NAMALWA (cell line): ENCODE measurements at regions not wholly inside any gene's neighbourhood (a gene's known extent, or its start where the extent isn't known, plus 50 kb on each side); places are given as distances from the start of the nearest gene placed in this dataset.
"Not testable (repeated sequence)": the region's sequence is repeated elsewhere in the genome, so short reads cannot be mapped to it uniquely, and the experiment has no call there.

Source experiments
- DNase-seq: peaks from one replicate; pipeline ENCODE4 v3.0.0-alpha.2; 2015; ENCODE audit warnings: low spot score

DNA sequence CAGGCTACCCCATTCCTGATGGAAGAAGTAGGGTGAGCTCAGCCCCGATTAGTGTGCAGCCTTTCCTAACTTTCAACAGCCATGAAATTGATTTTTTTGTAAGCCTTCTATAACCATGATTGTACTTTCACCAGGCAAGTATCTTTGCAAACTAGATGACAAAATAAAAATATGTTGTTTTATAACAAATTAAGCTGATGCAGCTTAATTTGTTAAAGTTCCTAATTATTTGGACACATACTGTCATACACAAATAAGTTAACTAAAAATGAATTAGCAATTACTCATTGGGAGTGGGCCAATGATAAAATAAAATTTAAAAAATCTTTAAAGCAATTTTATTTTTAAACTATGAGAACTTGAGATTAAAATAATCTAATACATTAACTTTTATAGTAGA, 113.1 kb upstream of the FANCL start:
- no peak for DNase-seq

DNA sequence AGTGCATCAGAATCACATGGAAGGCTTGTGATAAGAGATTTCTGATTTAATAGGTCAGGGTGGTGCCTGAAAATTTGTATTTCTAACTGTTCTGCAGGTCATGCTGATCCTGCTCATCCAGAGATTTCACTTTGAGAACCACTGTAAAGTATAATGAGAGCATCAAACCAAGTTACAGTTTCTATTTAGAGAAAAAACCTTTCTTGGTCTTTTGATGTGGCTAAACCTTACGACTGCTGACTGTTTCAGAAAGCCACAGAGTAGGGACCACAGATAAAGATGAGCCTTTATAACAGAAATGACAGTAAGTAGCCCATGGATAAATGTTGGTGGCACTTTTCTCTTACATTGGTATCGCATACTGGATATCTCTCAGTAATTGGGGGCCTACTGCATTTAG, 109.4 kb upstream of the FANCL start:
- DNase-seq, result no peak

DNA sequence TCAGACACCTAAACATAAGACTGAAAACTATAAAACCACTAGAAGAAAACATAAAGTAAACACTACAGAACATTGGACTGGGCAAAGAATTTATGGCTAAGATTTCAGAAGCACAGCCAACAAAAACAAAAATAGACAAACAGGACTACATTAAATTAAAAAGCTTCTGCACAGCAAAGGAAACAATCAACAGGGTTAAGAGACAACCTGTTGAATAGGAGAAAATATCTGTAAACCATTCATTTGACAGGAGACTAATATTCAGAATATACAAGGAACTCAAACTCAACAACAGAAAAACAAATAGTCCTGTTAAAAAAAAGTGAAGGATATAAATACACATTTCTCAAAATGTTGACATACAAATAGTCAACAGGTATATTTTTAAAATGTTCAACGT, 106.7 kb upstream of the FANCL start:
- no peak for DNase-seq

DNA sequence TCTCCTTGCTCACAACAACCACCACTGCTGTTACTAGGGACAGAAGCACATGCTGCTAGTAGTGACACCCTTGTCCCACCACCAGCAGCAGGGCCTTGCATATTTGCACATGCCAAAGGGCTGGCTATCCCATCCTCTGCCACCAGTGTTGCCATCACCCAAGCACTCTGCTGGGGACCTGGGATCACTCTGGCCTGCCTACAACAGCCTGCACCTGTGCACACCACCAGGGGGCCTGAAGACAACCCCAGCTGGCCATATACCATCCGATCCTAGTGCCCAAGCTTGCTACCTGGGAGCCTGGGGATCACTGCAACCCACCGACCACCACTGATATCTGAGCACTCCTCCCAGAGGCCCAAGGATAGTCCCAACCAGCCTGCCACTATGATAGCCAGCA, 99.9 kb upstream of the FANCL start:
- DNase-seq, result no peak

DNA sequence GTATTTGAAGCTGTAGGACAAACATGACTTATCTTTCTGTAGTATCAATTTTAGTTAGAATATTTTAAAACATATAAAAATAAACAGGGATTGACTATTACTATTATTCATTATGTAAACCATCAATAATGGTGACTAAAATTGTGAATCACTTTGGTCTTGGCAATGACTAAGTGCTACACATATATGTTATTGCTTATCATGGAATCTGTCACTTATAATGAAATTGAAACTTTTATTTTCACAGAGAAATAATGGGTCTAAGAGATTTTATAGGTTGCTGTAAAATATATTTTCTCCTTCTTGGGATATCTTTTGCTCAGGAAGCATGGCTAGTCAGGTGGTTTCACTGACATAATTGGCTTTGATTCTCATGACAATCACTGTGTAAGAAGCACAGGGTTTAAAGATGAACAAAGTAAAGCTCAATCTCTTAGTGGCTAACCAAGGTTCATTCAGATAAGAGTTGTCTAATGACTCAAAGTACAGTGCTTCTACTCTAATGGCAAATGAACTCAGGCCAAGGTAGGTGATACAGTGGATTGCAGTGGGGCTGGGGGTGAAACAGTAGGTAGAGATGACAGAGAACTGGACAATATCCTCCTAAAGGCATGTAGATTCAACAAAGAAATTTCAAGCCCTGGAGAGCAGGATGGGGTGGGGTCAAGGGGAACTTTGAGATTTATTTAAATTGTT, 98.6 kb upstream of the FANCL start:
- DNase-seq, result no peak

DNA sequence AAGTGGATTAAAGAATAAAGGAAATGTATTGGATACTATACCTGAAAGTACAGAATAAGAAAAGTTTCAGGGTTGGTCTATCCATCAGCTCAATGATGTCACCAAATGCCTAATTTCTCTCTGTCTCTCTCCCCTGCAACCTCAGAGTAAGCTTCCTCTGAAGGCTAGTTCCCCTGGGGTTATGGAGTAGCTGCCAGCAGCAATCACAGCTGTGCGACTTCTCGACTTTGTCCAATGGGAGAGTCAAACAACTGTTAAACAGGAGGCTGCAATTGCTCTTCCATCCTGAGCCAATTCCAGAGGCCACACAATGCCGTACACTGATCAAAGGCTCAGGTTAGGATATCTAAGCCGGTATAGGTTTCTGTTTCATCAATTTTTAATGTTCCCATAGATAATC, 95.3 kb upstream of the FANCL start:
- no peak for DNase-seq

DNA sequence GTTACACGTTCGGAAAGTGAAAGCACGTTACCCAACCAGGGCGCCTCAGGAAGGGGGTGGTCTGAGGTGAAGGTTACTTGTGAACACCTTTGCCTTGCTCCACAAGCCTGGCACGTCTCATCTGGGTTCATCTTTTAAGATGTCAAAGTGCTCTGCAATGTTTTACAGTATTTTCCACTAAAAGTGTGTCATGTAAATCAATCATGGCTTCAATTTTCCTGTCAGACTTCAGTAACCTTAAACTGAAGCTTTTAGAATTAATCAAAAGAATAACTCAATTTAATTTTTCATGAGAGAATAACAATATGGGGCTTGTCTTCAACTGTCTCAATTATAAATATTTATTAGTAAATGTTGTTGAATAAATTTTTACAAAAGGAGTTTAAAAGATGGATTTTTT, 93.3 kb upstream of the FANCL start:
- no peak for DNase-seq

DNA sequence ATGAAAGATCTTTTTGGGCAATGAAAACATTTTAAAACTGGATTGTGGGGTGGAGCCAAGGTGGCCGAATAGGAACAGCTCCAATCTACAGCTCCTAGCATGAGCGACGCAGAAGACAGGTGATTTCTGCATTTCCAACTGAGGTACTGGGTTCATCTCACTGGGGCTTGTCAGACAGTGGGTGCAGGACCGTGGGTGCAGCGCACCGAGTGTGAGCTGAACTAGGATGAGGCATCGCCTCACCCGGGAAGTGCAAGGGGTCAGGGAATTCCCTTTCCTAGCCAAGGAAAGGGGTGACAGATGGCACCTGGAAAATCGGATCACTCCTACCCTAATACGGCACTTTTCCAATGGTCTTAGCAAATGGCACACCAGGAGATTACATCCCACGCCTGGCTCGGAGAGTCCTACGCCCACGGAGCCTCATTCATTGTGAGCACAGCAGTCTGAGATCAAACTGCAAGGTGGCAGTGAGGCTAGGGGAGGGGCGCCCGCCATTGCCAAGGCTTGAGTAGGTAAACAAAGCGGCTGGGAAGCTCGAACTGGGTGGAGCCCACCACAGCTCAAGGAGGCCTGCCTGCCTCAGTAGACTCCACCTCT, 84.3 kb upstream of the FANCL start:
- DNase-seq, result not testable (repeated sequence)

DNA sequence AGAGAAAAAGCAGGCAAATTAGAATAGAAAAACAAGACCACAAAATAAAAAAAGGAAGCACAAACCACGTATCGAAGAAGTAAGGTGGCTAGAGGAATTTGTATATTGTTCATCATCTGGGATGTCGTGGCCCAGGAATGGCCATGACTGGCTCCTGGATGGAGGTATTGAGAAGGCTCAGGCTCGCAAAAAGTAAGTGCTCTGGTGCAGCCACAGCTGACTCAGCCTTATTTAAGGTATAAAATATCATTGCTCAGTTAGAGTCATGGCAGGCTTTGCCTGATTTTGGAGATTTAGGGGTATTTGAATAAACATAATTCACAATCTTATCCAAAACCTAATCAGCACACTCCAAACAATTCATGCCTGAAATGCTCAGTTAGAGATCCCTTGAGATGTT, 78.4 kb upstream of the FANCL start:
- no peak for DNase-seq

DNA sequence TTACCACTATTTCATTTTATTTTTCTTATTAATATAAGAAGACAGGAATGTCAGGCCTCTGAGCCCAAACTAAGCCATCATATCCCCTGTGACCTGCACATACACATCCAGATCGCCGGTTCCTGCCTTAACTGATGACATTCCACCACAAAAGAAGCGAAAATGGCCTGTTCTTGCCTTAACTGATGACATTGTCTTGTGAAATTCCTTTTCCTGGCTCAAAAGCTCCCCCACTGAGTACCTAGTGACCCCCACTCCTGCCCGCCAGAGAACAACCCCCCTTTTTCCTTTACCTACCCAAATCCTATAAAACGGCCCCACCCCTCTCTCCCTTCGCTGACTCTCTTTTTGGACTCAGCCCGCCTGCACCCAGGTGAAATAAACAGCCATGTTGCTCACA, 77.8 kb upstream of the FANCL start:
- DNase-seq, result not testable (repeated sequence)

DNA sequence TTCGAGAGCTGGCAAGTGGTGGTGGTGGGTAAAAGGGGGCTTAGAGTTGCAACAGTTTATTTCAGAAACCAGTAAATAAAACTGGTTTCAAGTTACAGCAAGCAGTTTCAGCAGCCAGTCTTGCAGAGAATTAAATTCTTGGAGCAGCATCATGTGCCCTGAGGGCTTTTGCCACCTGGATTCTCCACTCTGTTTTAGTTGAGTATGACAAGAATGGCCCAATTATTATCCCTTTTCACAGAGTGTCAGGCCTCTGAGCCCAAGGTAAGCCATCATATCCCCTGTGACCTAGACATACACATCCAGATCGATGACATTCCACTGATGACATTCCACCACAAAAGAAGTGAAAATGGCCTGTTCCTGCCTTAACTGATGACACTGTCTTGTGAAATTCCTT, 72.8 kb upstream of the FANCL start:
- DNase-seq, result no peak

DNA sequence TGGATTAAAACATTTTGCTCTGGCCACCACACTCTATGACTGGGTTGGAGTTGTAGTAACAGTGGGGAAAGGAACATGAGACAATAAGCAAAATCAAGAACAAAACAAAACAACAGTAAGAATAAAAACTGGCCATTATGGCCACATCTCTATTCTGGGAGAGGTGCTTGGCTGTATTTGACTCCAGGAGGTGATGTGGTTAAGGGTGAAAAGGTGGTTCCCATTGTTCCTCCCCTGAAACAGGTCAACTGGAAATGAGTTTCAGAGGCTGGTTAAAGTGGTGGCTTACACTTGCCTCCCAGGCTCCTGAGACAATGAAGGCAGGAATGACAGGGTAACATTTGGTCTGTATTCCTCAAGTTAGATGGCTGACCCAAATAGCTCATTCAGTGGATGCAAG, 67.3 kb upstream of the FANCL start:
- no peak for DNase-seq

DNA sequence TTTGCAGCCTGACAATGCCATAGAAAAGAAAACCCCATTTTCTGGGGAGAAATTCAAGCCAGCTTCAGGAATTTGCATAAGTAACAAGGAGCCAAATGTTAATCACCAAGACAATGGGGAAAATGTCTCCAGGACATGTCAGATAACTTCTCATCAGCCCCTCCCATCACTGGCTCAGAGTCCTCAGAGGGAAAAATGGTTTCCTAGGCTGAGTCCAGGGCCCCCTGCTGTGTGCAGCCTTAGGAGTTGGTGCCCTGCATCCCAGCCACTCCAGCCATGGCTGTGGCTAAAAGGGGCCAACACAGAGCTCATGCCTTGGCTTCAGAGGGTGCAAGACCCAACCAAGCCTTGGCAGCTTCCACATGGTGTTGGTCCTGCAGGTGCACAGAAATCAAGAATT, 63.7 kb upstream of the FANCL start:
- DNase-seq, result no peak

DNA sequence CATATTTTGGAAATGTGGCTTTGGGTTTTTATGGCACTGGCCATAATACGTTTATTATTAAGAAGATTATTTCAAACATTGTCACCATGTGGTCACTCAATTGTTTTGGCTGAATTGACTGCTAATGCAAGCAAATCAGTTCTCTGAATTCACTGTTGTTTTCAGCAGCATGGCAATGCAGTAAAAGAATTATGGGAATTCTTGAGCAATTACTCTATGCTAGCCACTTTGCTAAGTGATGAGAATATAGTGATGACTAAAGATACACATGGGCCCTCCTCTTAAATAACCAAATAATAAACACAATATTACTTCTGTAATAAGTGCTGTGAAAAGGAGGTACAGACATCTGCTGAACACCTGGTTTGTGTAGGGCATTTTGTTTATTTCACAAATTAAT, 58.0 kb upstream of the FANCL start:
- DNase-seq, result no peak

DNA sequence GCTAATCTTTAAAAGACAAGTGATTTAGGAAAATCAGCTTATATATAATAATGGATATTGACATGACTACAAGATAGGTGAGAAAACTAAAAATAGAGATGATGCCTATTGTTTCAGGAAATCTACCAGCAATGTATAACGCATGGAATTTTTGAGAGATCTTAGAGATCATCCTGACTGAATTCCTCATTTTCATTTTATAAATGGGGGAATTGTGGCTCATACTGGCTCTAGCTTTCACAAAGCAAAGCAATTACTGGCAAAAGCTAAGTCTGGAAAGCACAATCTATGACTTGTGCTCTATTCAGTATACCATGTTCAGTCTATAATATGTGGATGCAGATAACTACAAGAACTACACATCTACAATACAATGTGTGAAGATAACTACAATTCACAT, 51.9 kb upstream of the FANCL start:
- no peak for DNase-seq

DNA sequence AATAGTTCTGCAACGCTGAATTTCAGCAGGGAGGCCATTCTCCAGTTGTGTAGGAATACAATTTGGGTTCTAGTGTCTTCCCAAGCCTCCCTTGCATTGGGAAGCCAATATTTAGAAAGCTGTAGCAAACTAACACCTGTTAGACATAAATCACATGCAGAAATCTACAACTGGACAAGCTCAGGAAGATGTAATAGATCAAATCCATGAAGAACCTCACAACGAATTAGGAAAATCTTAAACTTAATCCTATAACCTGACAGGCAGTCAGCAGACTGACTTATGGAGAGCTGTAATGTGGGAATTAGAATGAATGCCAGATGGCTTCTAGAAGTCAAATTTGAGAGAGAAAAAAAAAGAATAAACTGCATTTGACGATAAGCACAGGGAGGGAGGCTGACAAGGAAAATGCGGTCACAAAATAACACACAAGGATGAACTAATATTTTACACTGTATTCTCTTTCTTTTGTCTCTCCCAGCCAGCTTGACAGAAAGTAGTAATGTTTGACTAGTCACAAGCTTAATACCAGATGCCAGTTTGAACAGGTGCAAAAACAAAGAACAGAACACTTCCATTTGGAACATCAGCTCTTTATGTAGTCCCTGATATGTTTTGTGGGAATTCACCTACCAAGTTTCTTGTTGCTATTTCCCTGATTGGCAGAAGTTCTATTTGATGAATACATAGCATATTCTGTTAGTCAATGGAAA, 50.8 kb upstream of the FANCL start:
- DNase-seq, result no peak
